Ishikawa (cell line): ENCODE measurements at regions not wholly inside any gene's neighbourhood (a gene's known extent, or its start where the extent isn't known, plus 50 kb on each side); places are given as distances from the start of the nearest gene placed in this dataset.

Experiments
- CEBPB ChIP-seq: IDR thresholded peaks from 2 replicates; pipeline ENCODE4 v1.6.1; 2012
- CREB1 ChIP-seq: IDR thresholded peaks from 2 replicates; pipeline ENCODE4 v1.6.1; 2012; ENCODE audit warnings: low read depth
- EGR1 ChIP-seq: IDR thresholded peaks from 2 replicates; pipeline ENCODE4 v1.6.1; 2012
- EP300 ChIP-seq: IDR thresholded peaks from 2 replicates; pipeline ENCODE4 v1.6.1; 2012; ENCODE audit warnings: borderline replicate concordance
- FOXM1 ChIP-seq: IDR thresholded peaks from 2 replicates; pipeline ENCODE4 v1.6.1; 2012; ENCODE audit warnings: low read depth, borderline replicate concordance
- MAX ChIP-seq: IDR thresholded peaks from 2 replicates; pipeline ENCODE4 v1.6.1; 2012
- NFIC ChIP-seq: IDR thresholded peaks from 2 replicates; pipeline ENCODE4 v1.6.1; 2012
- RAD21 ChIP-seq: IDR thresholded peaks from 2 replicates; pipeline ENCODE4 v1.6.1; 2012; ENCODE audit warnings: low read depth
- REST ChIP-seq: IDR thresholded peaks from 2 replicates; pipeline ENCODE4 v1.6.1; 2012; ENCODE audit warnings: low read depth, mild to moderate bottlenecking
- TAF1 ChIP-seq: IDR thresholded peaks from 2 replicates; pipeline ENCODE4 v1.6.1; 2012; ENCODE audit warnings: low read depth, mild to moderate bottlenecking
- TCF12 ChIP-seq: IDR thresholded peaks from 2 replicates; pipeline ENCODE4 v1.6.1; 2012; ENCODE audit warnings: low read depth
- TEAD4 ChIP-seq: IDR thresholded peaks from 2 replicates; pipeline ENCODE4 v1.6.1; 2012
- USF1 ChIP-seq: IDR thresholded peaks from 2 replicates; pipeline ENCODE4 v1.6.1; 2012
- YY1 ChIP-seq: IDR thresholded peaks from 2 replicates; pipeline ENCODE4 v1.6.1; 2012; ENCODE audit warnings: low read depth
- ZBTB7A ChIP-seq: IDR thresholded peaks from 2 replicates; pipeline ENCODE4 v1.6.1; 2012; ENCODE audit warnings: low read depth

- TF ChIP-seq RAD21, result no peak
- no peak for TF ChIP-seq EGR1
- no peak for TF ChIP-seq YY1
- no peak for TF ChIP-seq REST
- TF ChIP-seq TAF1, result no peak
- no peak for TF ChIP-seq TEAD4
- no peak for TF ChIP-seq TCF12
- TF ChIP-seq EP300, result no peak
- TF ChIP-seq ZBTB7A, result no peak
Observed at GRCh38 chr10:84063440-84063839, 75.9 kb upstream of the GHITM start.

GRCh38 chr10:84065804-84066601, 73.3 kb upstream of the GHITM start:
- no peak for TF ChIP-seq EGR1
- TF ChIP-seq TCF12, result no peak
- TF ChIP-seq TEAD4, result no peak
- no peak for TF ChIP-seq FOXM1
- TF ChIP-seq NFIC, result no peak
- TF ChIP-seq CEBPB, result no peak
- TF ChIP-seq ZBTB7A, result no peak
- TF ChIP-seq YY1, result no peak
- TF ChIP-seq REST, result no peak
- TF ChIP-seq USF1, result no peak
- TF ChIP-seq CREB1, result no peak
- TF ChIP-seq RAD21, result no peak
- TF ChIP-seq TAF1, result no peak
- no peak for TF ChIP-seq MAX
- no peak for TF ChIP-seq EP300

- TF ChIP-seq MAX (no peak), NFIC (no peak), EP300 (no peak), CREB1 (no peak), CEBPB (no peak), RAD21 (no peak), REST (no peak), TCF12 (no peak), EGR1 (no peak), ZBTB7A (no peak), FOXM1 (no peak), YY1 (no peak), TAF1 (no peak), TEAD4 (no peak), USF1 (no peak)
Observed at GRCh38 chr10:84074521-84074920, 64.8 kb upstream of the GHITM start.

GRCh38 chr10:84075226-84076046, 63.9 kb upstream of the GHITM start:
- TF ChIP-seq MAX (no peak), CEBPB (no peak), NFIC (no peak), REST (no peak), EGR1 (no peak), FOXM1 (no peak), CREB1 (no peak), YY1 (no peak), EP300 (no peak), USF1 (no peak), TCF12 (no peak), ZBTB7A (no peak), TEAD4 (no peak), TAF1 (no peak), RAD21 (no peak)
